GM18517 (cell line): ENCODE measurements at regions not wholly inside any gene's neighbourhood (a gene's known extent, or its start where the extent isn't known, plus 50 kb on each side); places are given as distances from the start of the nearest gene placed in this dataset.
"Not testable (repeated sequence)": the region's sequence is repeated elsewhere in the genome, so short reads cannot be mapped to it uniquely, and the experiment has no call there.

Source experiments
- ATAC-seq: cut with Tn5 transposase; IDR thresholded peaks from one replicate; pipeline ENCODE4 v1.9.1; 2021; ENCODE audit warnings: mild to moderate bottlenecking, moderate library complexity; ENCODE audit not compliant: unreplicated experiment

DNA sequence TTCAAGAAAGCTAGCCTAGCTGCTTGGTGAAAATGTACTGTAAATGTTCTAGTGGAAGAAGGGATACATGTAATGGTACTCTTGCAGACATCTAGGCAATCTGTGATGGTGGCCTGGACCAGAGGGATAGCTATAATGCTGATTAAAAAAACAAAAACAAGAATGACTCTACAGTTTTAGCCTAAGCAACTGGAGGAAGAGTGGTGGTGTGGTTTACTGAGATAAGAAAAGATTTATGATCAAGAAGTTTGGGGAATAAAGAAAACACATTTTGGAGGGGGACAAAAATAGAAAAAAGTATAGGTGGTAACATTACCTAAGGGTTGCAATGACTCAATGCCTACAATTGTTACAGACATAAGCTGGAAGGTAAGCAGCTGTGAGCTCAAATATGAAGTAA, 1080.7 kb upstream of the CELF4 start:
- no peak for ATAC-seq

DNA sequence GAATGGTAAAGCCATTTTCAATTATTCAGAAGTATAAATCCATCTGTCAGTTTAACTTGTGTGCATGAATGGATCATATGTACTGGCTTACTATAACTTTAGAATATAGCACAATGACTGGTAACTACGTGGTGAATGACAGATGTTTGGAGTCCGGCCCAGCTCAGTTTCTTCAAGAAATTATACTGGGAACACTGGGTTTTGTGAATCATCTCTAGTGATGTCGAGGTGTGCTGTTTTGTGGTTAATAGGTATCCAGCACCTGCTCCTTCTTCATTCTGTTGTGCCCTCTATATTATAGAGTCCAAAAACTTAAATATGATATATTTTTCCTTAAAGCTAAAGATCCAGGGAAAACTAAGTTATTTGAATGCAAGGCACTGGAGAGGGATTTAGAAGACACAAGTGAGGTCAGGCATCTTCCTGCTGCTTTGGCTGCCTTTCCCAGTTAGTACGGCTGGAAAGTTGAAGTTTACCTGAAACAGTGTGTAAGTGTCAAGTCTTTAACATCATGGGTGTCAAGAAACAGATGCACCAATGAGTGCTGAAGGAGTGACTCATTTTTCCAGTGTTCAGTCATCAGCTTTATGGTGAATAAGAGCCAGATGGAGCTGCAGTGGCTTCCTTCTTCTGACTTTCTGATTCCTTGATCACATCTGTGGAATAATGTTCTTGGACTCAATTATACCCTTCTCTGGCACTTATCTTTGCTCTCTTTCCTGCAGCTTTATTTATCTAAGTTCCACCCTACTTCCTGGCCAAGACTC, 1079.5 kb upstream of the CELF4 start:
- ATAC-seq, result no peak

DNA sequence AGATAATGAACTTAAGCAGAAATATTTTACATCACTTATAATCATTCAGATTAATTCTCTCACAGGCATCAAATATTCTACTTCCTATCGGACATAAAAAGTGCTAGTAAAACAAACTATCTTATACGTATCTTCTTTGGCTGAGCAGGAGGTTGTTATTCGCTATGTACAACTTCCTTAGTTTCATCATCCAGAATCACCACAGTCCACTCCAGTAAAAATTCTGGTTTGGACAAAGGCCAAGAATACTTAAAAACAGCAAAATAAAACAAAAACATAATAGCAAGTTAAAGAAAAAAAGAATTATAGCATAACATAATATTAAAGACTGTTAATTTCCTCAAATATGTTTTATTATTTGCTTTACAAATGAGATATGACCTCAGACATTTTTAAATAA, 1077.1 kb upstream of the CELF4 start:
- no peak for ATAC-seq

DNA sequence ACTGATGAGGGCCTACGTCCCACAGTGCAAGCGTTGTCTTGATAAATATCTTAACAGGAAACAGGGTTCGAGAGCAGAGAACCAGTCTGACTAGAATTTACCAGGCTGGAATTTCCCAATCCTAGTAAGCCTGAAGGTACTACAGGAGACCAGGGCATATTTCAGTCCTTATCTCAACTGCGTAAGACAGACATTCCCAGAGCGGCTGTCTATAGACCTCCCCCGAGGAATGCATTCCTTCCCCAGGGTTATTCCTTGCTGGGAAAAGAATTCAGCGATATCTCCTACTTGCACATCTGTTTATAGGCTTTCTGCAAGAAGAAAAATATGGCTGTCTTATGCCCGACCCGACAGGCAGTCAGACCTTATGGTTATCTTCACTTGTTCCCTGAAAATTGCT, 1074.1 kb upstream of the CELF4 start:
- not testable (repeated sequence) for ATAC-seq

DNA sequence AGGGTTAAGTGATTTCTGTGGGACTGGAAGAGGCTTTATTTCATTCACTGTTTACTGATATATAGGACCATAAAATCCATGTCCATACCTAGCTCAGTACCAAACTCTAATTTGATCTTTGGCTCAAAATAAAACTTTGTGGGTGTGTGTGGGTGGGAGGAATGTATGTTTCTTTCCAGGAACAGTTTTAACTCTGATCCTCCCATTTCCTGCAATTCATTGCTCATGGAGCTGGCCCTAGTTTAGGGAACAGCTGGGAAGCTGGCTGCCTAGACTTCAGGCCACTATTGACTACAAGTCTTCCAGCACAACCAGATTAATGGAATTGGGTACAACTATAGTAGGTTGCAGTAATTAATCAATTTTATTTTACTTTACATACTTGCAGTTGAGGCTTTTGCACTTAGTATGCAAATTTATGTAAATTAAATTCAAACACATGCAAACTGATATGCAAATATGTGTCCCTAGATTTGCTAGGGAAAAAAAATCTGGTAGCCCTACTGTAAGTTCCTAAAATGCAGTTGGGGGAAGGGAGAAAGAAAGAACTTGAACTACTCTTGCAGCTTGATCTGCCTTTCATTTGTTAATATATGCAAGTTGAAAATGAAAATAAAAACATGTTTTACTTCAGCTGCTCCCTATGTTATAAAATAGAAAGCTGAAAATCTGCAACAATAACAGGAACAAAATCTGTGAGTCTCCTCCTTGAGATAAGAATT, 1070.3 kb upstream of the CELF4 start:
- ATAC-seq, result no peak

DNA sequence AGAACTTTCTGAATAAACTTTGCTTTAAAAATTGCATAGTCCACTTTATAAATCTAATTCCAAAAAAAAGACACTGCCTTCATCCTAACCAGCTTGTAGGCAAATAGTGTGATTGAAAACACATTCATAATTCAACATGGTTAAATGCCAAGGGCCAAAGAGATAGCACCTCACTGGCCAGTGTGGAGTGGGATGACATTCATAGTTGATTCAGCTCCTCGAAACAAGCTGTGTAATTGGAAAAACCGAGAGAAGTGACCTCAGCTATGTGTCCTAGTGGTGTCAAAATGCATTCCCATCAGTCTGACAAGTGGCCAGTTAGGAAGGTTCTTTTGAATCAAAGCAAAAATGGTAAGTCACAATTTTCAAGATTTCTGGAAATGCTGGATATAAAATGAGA, 1068.5 kb upstream of the CELF4 start:
- no peak for ATAC-seq

DNA sequence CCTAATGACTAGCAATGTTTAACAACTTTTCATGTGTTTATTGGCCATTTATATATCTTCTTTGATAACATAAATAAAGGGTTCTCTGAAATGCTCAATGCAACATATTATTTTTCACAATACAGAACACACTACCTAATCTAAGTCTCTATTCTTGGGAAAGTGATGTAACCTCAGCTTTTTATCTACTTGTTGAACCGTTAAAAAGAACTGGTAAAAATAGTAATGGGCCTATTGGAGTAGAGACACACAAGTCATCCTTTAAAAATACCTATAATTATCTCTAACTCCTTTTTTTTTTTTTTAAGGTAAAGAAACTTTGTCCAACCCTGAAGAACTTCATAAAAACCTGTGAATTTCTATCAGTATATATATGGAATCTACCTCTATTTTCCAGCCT, 1067.7 kb upstream of the CELF4 start:
- no peak for ATAC-seq

DNA sequence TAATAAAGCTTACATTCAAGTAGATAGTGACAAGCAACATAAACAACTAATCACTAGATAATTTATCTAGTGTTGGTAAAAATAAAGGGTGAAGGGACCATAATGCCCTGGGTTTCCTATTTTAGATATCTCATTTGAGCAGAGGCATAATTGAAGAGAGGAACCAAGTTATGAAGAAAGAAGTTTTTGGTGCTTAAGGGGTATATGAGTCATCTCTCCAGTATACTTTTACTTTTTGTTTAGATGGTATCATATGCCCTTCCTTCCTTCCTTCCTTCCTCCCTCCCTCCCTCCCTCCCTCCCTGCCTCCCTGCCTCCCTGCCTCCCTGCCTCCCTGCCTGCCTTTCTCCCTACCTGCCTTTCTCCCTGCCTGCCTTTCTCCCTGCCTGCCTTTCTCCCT, 1053.5 kb upstream of the CELF4 start:
- ATAC-seq, result no peak

DNA sequence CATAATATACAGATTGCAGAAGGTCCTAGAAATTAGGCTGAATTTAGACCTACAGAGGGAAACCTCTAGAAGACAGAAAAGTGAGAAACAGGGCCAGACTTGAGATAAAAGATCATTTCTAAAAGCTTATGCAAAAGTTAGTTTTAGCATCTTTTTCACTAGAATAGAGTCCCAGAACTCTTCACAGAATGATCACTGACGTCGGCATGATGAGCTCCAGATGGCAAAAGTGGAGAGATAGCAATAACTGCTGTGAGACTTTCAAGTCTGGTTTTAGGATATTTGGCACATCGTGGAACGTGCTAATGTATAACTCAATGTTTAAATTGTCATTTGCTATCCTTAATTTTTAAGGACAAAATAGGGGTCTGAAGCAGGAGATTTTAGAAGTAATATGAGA, 1050.7 kb upstream of the CELF4 start:
- ATAC-seq, result no peak

DNA sequence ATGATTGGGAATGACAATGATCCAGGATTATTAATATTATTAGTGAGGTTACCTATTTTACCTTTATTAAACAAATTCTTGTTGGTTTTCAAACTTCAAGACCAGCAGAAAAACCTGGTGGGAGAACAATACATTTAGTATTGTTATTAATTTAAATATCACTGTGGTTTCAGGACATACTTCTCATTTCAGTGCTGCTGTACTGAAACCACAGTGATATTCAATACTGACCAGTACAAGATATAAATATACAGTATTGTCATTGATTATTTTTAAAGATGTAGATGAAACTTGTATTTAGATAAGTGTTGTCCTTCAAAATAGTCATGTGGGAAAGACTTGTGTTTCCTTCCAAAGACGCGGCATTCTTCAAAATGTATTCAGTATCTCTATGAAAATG, 1047.3 kb upstream of the CELF4 start:
- ATAC-seq, result no peak

DNA sequence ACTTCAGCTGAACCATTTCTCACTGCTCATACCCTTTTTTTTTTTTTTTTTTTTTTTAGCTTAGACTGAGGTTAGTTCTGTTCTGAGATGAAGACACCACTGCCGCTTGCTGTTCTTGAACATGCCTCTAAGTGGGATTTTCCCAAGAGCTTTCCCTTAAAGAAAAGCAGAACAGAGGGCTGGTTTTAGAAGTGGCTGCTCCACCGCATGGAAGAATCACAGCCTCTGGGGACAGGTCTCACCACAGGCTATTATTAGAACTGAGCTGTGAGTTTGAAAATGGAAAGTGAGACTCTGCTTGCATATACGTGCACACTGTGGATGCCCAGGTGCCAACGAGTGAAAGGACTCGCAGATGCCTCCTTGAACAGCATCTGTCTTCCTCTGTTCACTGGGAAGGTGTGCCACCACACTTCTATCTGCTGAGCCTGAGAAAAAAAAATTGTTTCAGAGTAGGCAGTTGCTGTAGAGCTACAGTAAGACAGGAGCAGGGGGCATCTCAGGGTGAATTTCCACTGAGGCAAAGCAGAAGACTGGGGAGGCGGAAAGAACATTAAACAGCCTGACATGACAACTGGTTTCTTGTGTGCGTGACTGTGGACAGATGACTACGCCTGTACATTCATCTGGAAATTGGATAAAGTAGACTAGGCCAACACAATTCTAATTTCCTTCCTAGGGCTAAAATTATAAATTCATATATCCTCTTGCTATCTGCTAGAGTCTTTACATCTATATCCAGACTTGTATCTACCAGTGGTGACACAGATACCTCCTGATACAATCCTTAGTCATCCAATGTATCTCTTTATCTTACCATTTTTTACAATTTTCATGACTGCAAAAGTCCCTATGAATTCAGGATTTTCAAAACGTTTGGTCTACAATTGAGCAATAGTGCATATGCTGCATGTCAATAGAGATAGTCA, 1045.7 kb upstream of the CELF4 start:
- ATAC-seq, result peak; percentile 92

DNA sequence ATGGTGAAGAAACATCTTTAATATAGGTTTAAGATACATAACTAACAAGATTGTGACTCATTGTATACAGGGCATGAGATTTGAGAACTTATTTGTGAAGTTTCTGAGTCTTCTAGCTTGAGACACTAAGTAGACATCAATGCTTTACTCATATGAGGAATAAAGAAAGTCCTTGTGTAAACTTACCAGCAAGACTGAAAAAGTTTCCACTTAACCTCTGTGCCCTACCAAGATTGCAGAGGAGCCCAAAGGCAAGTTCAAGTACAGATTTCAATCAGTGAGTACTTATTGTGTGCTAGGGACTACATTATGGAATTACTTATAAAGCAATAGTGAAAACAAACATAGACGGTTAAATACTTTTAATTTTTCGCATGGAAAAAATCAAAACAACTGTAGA, 1041.2 kb upstream of the CELF4 start:
- ATAC-seq, result peak; percentile 34

DNA sequence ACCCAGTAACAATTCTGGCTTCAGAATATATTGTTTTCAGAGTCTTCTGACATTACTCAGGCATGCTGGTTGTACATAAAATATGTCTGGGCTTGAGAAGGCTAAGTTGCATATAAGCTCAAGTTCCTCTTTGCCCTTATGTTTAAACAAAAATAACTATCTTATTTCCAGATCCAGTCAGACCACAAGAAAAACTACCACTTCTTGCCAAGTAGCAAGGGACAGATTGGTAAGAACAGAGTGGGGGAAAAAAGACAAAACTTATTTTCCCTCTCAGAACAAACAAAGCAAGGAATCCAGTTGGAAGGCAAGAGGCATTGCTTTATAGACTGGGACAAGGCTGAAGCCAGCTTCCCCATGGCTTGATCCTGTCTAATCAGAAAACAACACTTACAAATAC, 1036.7 kb upstream of the CELF4 start:
- ATAC-seq, result no peak

DNA sequence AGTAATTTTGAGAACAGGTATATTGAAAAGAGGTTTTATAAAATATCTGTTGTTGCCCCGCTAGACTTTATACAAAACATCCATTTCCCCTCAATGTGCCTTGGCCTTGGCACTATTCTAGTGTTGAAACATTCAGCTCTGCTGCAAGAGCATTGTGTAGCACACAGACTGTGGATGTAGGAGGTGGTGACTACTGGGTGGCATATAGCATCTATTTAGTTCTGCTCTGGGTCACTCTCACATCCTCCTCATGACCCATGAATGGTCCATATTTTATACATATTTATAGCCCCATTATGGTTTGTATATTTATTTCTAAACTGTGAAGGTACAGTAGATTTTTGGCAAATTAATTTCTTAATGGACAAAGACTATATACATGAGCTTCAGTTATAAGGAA, 1022.0 kb upstream of the CELF4 start:
- ATAC-seq, result no peak

DNA sequence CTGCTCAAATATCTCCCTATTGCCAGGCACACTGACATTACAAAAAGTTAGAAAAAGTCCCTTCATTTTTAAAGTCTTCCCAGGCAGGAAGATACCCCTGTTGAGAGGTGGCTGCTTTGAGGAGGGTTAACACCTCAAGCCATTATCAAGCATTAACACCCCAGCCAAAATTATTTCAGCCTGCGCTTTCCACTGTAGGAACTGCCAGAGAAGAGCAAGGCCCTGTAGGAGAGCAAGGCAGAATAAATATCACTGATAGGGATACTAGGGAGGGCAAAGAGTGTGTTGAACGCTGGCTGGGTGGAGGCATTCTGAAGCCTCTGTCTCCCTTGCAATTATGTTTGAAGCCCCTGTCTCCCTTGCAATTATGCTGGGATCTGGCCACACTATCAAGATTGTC, 1020.7 kb upstream of the CELF4 start:
- ATAC-seq, result no peak

DNA sequence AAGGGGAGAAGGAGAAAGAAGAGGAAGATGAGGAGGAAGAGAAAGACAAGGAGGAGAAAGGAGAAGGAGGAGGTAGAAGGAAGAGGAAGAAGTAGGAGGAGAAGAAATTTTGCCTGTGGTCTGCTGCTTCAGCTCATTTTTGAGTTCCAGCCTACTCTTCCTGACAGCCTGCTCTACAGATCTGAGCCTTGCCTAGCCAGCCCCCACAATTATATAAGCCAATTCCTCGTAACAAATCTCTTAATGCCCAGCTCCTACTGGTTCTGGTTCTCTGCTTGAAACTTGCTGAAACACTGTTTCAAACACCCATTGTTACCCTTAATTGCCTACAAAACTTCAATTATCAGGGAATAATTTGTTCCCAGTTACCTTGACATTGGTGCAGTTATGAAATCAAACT, 1014.2 kb upstream of the CELF4 start:
- no peak for ATAC-seq

DNA sequence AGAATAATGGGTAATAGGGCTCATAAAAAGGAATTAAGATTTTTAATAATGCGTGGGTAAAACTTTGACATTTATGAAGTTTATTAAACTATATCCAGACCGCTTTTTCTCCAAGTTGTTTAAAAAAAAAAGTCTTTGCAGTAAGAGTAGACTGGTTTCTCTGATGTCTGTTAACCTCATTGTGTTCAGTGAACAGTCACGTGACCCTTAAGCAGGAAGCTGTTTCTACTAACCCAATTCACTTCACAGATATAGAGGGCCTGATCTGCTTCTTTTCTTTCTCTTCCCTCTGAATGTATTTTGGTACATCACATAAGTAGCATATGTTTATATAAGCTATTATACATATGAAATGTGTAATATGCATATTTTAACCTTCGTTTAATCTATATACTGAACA, 1011.3 kb upstream of the CELF4 start:
- no peak for ATAC-seq

DNA sequence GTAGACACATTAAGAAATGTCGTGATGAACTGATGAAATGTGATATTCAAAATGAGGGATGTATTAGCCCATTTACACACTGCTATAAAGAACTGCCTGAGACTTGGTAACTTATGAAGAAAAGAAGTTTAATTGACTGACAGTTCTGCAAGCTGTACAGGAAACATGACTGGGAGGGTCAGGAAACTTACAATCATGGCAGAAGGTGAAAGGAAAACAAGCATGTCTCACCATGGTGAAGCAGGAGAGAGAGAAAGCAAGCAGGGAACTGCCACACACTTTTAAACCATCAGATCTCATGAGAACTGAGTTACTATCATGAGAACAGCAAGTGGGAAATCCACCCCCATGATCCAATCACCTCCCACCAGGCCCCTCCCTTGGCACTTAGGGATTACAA, 1010.8 kb upstream of the CELF4 start:
- ATAC-seq, result no peak

DNA sequence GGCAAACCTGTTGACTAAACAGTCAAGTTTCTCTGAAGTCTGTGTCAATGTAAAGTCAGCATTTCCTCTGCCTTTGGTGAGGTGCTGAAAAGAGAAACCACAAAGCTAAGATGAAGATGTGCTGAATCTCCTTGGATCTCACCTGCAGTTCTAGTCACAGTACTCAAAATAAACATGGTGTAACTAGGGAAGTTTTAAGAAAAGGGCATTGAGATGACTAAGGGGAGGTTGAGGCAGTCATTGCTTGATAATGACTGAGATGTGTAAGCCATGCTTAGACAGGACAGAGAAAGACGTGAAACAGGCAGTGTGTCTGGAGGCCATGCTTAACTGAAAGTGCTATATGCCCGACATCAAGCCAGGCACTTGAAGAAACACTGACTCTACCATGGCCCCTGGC, 1010.0 kb upstream of the CELF4 start:
- no peak for ATAC-seq

DNA sequence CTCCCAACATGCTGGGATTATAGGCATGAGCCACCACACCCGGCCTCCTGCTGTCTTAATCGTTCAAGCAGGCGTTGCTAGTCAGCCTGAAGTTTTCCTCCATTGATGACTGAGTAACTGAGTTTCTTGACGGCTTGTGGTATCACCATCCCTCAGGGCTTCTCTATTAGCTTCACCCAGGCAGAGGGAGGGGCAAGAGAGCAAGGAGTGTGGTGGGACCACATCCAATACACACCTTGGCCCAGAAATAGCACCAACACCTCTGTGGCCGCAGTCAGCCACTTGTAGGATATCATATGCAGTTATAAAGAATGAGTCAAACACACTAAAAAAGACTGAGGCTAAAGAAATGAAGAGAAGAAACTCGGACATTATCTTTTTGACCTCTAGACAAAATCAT, 1009.4 kb upstream of the CELF4 start:
- no peak for ATAC-seq

DNA sequence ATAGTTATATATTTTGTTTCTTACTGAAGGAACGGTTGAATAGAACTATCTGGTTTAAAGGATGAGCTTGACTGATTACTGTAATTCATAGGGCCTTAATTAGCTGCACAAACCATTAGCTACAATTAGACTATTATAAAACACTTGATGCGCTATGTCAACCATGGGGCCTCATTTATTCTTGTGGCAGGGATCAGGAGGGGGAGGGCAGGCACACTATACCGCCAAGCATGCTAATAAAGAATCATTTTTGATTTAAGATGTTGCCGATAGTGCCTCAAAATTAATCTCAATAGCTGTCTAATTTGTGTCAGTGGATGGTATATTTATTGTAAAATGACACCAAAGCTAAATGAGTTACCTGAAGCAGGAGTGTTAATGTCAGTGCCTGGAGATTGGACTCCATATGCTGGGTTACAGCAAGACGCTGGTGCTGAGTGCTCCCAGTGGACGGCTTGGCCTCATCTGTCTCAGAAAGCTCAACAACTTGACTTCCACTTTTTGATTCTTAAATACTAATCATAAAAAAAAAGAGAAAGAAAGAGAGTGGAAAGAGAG, 1007.0 kb upstream of the CELF4 start:
- no peak for ATAC-seq
